ENCODE measurements at regions not wholly inside any gene's neighbourhood (a gene's known extent, or its start where the extent isn't known, plus 50 kb on each side); places are given as distances from the start of the nearest gene placed in this dataset.
A peak's percentile ranks its signal among the peaks of the same experiment; 100 is the strongest.
"Not testable (repeated sequence)": the region's sequence is repeated elsewhere in the genome, so short reads cannot be mapped to it uniquely, and the experiment has no call there.

GRCh38 chr16:22983614-22984013 lies 165.6 kb downstream of the USP31 start:
- Mint-ChIP-seq H3K27ac (no peak overlapping the region), H3K4me1 (ENCODE audit: unreplicated experiment) (no peaks in the 10 kb centered on the region), H3K27me3 (peaks cover 16% of the 10 kb centered on the region), H3K4me3 (no peak overlapping the region), H3K36me3 (no peaks in the 10 kb centered on the region), H3K9me3 (peaks cover 10% of the 10 kb centered on the region)
- no peak for DNase-seq (ENCODE audit: extremely low spot score, unreplicated experiment)
- no peak for TF ChIP-seq CTCF (conservative IDR thresholded peaks at IDR 0.05)

- DNase-seq (ENCODE audit: extremely low spot score, unreplicated experiment); H3K9me3 Mint-ChIP-seq; H3K4me3 Mint-ChIP-seq; H3K4me1 Mint-ChIP-seq (ENCODE audit: unreplicated experiment); H3K27ac Mint-ChIP-seq; H3K36me3 Mint-ChIP-seq: not testable (repeated sequence)
- peaks cover 33% of the 10 kb centered on the region for H3K27me3 Mint-ChIP-seq
These were observed 166.6 kb downstream of the HS3ST2 start for GRCh38 chr16:22980514-22980913.

- no peak overlapping the region for H3K4me3 Mint-ChIP-seq
- no peaks in the 10 kb centered on the region for H3K4me1 Mint-ChIP-seq (ENCODE audit: unreplicated experiment)
- no peak for TF ChIP-seq CTCF (conservative IDR thresholded peaks at IDR 0.05)
- no peak overlapping the region for H3K27ac Mint-ChIP-seq
- H3K27me3 Mint-ChIP-seq = peaks cover 36% of the 10 kb centered on the region
- DNase-seq (ENCODE audit: extremely low spot score, unreplicated experiment) = no peak
- H3K9me3 Mint-ChIP-seq = peaks cover 2% of the 10 kb centered on the region
- no peaks in the 10 kb centered on the region for H3K36me3 Mint-ChIP-seq
These were observed 165.1 kb downstream of the HS3ST2 start for GRCh38 chr16:22979038-22979437.

- Mint-ChIP-seq H3K9me3 (no peaks in the 10 kb centered on the region), H3K4me1 (ENCODE audit: unreplicated experiment) (no peaks in the 10 kb centered on the region), H3K36me3 (no peaks in the 10 kb centered on the region), H3K4me3 (no peak overlapping the region), H3K27me3 (peaks cover 39% of the 10 kb centered on the region), H3K27ac (no peak overlapping the region)
- peak; percentile 56 for TF ChIP-seq CTCF (conservative IDR thresholded peaks at IDR 0.05)
- no peak for DNase-seq (ENCODE audit: extremely low spot score, unreplicated experiment)
These were observed 163.3 kb downstream of the HS3ST2 start for GRCh38 chr16:22977294-22977697.

- Mint-ChIP-seq H3K9me3 (no peaks in the 10 kb centered on the region), H3K36me3 (no peaks in the 10 kb centered on the region), H3K27me3 (peaks cover 30% of the 10 kb centered on the region), H3K4me3 (no peak overlapping the region), H3K27ac (no peak overlapping the region), H3K4me1 (ENCODE audit: unreplicated experiment) (no peaks in the 10 kb centered on the region)
- TF ChIP-seq CTCF (conservative IDR thresholded peaks at IDR 0.05) = no peak
- no peak for DNase-seq (ENCODE audit: extremely low spot score, unreplicated experiment)
These were observed 159.6 kb downstream of the HS3ST2 start for GRCh38 chr16:22973522-22973921.

- Mint-ChIP-seq H3K27ac (no peak overlapping the region), H3K4me1 (ENCODE audit: unreplicated experiment) (no peaks in the 10 kb centered on the region), H3K27me3 (peaks cover 22% of the 10 kb centered on the region), H3K4me3 (no peak overlapping the region), H3K36me3 (no peaks in the 10 kb centered on the region), H3K9me3 (no peaks in the 10 kb centered on the region)
- no peak for TF ChIP-seq CTCF (conservative IDR thresholded peaks at IDR 0.05)
- no peak for DNase-seq (ENCODE audit: extremely low spot score, unreplicated experiment)
These were observed 157.5 kb downstream of the HS3ST2 start for GRCh38 chr16:22971346-22971924.

All from type B pancreatic cell (in vitro differentiated cells).